GM19099 (cell line): ENCODE measurements at regions not wholly inside any gene's neighbourhood (a gene's known extent, or its start where the extent isn't known, plus 50 kb on each side); places are given as distances from the start of the nearest gene placed in this dataset.

Experiments used
- POLR2A ChIP-seq: IDR thresholded peaks from 3 replicates; pipeline ENCODE4 v1.6.1; 2011; ENCODE audit warnings: low read depth; ENCODE audit not compliant: insufficient read length; ENCODE audit errors: extremely low read depth

GRCh38 chr1:208864366-208864965, 620.3 kb upstream of the PLXNA2 start:
- TF ChIP-seq POLR2A: no peak

DNA sequence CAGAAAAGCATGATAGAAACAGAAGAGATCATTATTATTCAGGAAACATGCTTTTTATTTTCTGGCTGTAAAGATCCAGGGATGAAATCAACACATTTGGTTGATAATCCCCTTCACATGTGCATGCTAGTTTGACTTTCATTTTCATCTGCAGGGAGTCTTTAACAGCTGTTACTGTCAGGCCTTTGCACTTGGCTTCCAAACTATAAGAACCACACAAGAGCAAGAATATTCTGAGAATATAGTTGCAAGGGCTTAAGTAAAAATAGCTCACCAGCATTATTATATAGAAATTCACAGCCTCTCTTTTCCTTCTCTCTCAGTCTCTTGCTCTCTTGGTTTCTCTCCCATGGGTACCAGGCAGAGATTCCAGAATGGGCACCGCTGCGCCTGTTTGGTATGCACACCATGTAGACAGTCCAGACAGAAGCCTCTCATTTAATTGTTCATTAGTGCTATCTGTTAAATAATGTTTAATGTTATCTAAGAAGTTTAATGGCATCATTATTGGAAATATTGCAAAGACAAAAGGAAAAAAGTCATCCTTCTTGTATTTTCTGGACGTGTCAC, 622.3 kb upstream of the PLXNA2 start:
- no peak for TF ChIP-seq POLR2A

GRCh38 chr1:208868554-208868953, 624.4 kb upstream of the PLXNA2 start:
- no peak for TF ChIP-seq POLR2A

DNA sequence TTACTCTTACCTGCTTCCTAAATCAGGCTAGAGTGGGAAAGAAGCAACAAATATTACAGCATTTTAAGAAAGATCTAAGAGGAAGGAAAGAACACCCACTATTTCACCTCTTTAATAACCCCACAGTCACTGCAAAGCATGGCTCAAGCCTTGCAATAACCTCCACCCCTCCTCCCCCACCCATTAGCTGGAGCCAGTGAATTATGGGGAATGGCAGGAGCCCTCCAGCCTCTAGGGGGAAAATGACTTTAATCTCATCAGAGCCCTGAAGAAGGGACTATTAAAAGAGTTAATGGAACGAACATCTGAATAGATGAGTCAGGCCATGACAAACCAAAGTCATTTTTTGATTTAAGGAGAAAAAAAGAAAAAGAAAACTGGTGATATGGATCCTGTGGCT, 630.7 kb upstream of the PLXNA2 start:
- no peak for TF ChIP-seq POLR2A

DNA sequence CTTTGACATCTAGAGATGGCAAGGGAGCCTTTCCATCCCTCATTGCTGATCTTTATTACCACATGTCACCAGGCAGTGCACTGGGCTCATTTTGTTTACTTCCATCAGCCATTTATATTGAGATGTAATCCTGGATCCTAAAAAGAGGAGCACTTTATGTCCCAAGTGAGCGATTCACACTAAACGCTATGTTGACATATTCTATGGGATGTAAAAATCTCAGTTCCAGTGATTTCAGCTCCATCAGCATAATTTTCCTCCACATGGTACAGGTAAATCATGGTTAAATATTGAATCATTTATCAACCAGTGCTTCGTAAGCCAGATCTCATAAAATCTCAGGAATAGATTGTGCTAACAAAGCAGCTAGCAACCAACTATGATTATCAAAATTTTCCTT, 634.8 kb upstream of the PLXNA2 start:
- no peak for TF ChIP-seq POLR2A

GRCh38 chr1:208880433-208881100, 636.4 kb upstream of the PLXNA2 start:
- TF ChIP-seq POLR2A: no peak

GRCh38 chr1:208885060-208885459, 640.9 kb upstream of the PLXNA2 start:
- TF ChIP-seq POLR2A: no peak

- no peak for TF ChIP-seq POLR2A
Measured at GRCh38 chr1:208885650-208886049, 641.5 kb upstream of the PLXNA2 start.

DNA sequence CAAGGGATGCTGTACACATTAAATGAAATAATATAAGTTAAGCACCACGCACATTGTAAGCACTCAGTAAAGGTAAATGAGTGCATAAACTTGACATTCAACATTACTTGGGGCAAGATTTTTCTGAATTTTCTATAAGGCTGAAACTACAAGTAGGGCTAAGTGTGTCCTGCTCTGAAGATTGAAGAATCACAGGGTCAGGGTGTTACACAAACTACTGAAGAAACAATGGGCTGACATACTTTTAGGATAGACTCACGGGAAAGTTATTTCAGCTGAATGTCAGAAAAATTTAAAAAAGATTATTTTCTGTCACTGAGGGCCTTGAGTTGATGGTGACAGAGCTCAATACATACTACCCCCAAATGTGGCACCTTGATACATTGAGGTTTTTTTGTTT, 644.2 kb upstream of the PLXNA2 start:
- no peak for TF ChIP-seq POLR2A

DNA sequence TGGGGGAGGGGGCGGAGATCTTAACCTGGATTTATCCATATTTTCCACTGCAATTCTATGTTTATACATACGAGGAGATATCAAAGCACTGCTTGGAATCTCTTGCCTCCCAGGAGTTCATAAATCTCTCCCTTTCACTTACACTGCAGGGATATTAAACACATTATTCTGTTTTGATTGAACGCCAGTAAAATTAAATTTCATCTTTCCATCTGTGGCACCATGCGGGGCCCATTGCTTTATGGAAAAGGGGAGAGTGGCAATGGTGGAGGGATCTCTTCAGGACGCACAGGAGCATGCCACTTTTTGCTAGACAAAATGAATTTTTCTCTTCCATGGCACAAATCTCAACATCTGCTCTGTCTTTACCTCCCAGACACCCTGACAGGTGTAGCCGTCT, 648.0 kb upstream of the PLXNA2 start:
- no peak for TF ChIP-seq POLR2A

DNA sequence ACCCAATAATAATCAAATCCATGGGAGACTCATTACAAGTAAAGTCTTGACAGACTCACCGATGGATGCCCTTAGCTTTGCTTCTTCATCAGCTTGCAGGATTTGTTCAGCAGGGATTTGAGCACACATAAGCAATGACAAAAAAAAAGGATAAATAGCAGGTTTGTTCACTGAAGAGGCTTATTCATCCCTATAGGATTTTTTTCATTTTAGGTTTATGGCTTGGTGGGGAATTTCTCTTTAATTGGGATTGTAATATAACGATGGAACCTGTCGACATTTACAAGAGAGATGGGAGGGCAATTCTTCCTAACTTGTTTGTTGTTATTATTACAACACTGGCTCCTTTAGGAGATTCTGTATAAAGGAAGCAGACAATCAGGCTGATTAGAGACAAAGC, 649.1 kb upstream of the PLXNA2 start:
- TF ChIP-seq POLR2A: no peak

DNA sequence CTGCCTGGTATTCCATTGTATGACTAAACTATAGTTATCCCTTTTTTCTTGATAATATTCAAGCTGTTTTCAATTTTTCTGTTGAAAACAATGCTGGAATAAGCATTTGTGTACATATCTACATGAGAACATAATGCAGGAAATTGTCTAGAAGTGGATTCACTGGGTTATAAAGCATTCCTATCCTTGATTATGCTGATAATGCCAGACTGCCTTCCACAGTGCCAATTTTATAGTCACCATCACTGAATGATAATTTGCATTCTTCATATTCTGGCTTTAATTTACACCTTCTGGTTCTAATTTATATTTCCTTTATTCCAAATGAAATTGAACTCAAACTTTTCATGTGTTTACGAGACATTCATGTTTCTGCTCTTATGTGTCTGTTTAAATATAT, 651.0 kb upstream of the PLXNA2 start:
- no peak for TF ChIP-seq POLR2A

DNA sequence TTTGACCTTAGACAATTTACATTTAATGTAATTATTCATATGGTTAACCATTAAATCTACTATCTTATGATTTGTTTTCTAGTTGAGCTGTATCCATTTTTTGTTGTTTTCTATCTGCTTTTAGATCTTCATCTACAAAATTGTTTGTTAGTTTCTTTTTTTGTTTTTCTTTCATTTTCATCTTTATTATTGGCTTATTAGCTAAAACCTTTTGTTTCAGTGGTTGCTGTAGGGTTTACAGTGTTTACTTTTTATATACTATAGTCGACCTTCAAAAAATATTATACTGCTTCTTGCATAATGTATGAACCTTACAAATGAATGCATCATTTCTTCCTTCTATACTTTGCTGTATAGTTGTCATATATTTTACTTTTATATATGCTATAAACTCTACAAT, 651.6 kb upstream of the PLXNA2 start:
- no peak for TF ChIP-seq POLR2A

- TF ChIP-seq POLR2A: no peak
Measured at GRCh38 chr1:208896768-208897167, 652.6 kb upstream of the PLXNA2 start.

- TF ChIP-seq POLR2A: no peak
Measured at GRCh38 chr1:208899438-208899837, 655.3 kb upstream of the PLXNA2 start.

GRCh38 chr1:208903251-208903905, 659.2 kb upstream of the PLXNA2 start:
- TF ChIP-seq POLR2A: no peak
